SH-SY5Y (cell line): ENCODE measurements at regions not wholly inside any gene's neighbourhood (a gene's known extent, or its start where the extent isn't known, plus 50 kb on each side); places are given as distances from the start of the nearest gene placed in this dataset.

ENCODE experiments used
- GATA2 ChIP-seq: IDR thresholded peaks from 2 replicates; pipeline ENCODE4 v1.6.1; 2011; ENCODE audit warnings: mild to moderate bottlenecking, low read depth, low read length
- GATA3 ChIP-seq: IDR thresholded peaks from 2 replicates; pipeline ENCODE4 v1.6.1; 2011; ENCODE audit warnings: low read depth, mild to moderate bottlenecking, low read length, moderate library complexity

GRCh38 chr13:73385848-73386247, 327.0 kb downstream of the KLF5 start:
- TF ChIP-seq GATA2 (no peak), GATA3 (no peak)

GRCh38 chr13:73372666-73373627, 314.1 kb downstream of the KLF5 start:
- TF ChIP-seq GATA2, result no peak
- TF ChIP-seq GATA3, result no peak

- no peak for TF ChIP-seq GATA2
Measured at GRCh38 chr13:73370066-73370465, 311.3 kb downstream of the KLF5 start.

GRCh38 chr13:73369095-73369494, 310.3 kb downstream of the KLF5 start:
- TF ChIP-seq GATA3 (no peak), GATA2 (no peak)

DNA sequence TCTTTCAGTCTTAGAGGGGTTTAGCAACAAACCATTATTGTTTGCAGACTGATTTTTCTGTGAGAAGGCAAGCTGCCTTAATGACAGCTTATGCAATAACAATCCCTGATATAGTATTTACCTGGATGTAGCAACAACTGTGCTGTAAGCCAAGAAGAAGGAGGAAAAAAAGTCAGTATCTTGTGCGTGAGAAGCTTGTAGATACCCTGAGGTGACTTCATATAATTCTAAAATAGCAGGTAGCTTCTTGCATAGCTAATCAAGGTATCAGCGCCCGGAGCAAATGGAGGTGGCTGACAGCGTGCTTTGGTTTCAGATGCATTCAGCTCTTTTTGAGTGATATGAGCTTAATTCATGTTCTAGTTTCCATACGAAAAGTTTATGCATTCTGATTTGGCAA, 309.8 kb downstream of the KLF5 start:
- TF ChIP-seq GATA3 (no peak), GATA2 (no peak)

- TF ChIP-seq GATA3 (no peak), GATA2 (no peak)
Measured at GRCh38 chr13:73367886-73368285, 309.1 kb downstream of the KLF5 start.

DNA sequence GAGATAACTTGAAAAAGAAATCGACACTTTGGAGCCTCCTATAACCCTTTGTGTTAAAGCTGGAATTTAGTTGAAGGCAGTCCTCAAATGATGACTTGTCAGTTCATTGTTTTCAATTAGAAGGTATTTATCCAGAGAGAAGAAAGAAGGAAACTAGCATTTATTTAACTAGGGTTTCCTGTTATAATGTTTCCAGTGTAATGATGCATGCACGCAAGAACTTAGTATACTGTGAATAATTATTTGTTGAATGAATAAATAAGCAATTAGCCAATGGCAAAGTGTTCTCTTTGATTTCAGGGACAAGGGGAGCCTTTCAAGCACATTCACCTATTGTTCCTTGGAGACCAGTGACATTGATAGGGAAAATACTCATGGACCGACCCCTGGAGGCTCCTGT, 307.4 kb downstream of the KLF5 start:
- no peak for TF ChIP-seq GATA2
- no peak for TF ChIP-seq GATA3

DNA sequence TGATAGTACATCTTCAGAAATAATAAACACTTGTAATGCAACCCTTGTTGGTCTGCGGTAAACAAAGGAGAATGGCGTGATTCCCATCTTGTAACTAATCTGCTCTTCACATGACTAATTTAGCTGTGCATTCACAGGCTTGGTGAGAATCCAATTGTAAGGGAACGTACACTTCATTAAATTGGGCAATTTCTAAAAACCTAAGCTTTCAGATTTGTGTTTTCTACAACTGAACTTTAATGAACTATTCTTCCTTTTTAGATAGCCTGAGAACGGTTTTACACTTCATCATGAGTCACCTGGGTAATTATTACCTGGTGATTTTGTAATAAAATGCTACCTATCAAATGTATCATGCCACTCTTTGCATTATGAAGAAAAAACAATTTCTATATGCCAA, 306.9 kb downstream of the KLF5 start:
- no peak for TF ChIP-seq GATA2
- TF ChIP-seq GATA3, result no peak

- TF ChIP-seq GATA3, result no peak
- TF ChIP-seq GATA2, result no peak
Measured at GRCh38 chr13:73365252-73365651, 306.4 kb downstream of the KLF5 start.

GRCh38 chr13:73364736-73365135, 305.9 kb downstream of the KLF5 start:
- no peak for TF ChIP-seq GATA2
- no peak for TF ChIP-seq GATA3

- TF ChIP-seq GATA3 (no peak), GATA2 (no peak)
Measured at GRCh38 chr13:73358606-73359095, 299.8 kb downstream of the KLF5 start.

DNA sequence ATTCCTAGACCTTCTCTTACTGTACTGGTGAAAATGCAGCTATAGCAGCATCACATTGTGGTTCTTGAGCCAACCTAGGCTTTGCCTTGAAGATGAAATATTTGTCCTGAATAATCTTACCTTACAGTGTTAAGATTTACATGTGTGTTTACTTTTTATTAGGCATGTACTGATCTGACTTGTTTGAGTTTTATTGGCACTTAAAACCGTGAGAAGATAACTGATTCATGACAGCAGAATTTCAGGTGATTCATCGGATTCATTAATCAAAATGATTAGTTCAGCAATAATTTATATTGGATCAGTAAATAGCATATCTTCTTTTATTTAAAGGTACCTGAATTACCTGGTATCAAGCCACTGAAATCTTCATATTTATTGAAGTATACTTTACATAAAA, 296.3 kb downstream of the KLF5 start:
- TF ChIP-seq GATA3 (no peak), GATA2 (no peak)

DNA sequence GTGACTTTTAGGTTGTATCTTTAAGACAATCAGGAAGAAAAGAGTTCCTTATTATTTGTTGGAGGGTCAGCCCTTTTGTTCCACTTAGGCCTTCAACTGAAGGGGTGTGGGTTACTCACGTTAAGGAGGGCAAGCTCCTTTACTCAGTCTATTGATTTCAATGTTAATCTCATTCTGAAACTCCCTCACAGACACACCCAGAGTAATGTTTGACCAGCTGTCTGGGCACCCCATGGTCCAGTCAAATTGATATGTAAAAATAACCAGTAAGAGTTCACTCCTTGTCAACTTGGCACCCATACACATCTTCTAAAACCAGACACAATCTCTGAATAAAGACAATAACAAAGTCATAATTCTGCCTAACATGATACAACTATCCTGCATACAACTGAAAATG, 292.9 kb downstream of the KLF5 start:
- TF ChIP-seq GATA2 (no peak), GATA3 (no peak)

DNA sequence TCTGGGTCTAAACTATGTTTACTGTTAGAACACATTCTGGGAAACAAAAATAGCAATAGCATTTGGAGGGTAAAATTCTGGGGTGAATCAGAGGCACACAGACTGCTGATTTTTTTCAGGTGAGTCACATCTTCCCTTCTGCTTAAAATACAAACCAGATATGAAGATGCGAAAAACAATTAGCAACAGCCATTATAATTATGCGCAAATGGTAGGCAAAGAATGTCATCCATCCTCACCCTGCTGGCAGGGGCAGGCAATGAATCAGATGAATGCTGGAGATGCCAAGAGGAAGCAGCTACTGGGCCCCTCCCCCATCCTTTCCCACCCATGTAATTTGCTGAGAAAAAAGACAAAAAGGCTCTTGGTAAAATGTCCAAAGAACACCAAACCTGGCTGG, 282.9 kb downstream of the KLF5 start:
- TF ChIP-seq GATA3 (no peak), GATA2 (no peak)

DNA sequence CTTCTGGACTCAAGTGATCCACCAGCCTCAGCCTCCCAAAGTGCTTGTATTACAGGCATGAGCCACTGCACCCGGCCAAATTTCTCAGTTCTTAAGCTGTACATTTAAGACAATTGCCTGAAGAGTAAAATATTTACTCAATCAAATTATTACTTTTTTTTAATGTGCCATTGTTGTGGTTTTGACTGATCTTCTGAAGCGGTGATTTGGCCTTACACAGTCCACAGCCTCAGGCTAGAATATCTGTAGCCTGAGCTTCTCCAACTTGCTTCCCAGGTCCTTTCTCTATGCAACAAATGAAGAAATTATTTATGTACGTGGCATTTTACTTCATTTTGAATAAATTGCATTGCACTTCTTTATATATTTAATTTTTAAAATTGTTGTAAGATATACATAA, 281.3 kb downstream of the KLF5 start:
- TF ChIP-seq GATA3, result no peak
- no peak for TF ChIP-seq GATA2

DNA sequence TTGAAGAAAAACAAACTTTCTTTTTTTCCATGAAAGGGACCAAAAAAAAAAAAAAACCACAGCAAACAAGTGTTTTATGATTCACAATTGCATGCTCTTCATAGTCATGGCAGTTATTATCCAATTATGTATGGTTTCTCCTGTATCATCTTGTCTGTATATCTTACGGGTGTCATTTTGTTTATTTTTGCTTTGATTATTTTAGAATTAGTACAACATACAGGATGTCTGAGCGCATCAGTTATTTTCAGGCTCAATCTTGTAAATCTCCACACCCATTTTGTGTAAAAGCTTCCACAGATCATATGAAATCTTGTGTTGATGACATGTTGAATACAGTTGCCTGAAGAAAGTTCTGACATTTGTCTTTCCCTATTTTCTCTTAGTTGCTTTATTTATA, 280.3 kb downstream of the KLF5 start:
- no peak for TF ChIP-seq GATA2
- no peak for TF ChIP-seq GATA3
